ENCODE measurements at regions not wholly inside any gene's neighbourhood (a gene's known extent, or its start where the extent isn't known, plus 50 kb on each side); places are given as distances from the start of the nearest gene placed in this dataset.

DNA sequence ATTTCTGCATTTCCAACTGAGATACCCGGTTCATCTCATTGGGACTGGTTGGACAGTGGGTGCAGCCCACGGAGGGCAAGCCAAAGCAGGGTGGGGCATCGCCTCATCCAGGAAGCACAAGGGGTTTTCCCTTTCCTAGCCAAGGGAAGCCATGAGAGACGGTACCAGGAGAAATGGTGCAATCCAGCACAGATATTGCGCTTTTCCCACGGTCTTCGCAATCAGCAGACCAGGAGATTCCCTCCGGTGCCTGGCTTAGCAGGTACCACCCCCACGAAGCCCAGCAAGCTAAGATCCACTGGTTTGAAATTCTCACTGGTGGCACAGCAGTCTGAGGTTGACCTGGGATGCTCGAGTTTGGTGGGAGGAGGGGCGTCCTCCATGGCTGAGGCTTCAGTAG lies 527.0 kb downstream of the TLE1 start:
- DNase-seq = no peak

- no peak for DNase-seq
These were observed 533.0 kb downstream of the TLE1 start for GRCh38 chr9:81156381-81156780.

DNA sequence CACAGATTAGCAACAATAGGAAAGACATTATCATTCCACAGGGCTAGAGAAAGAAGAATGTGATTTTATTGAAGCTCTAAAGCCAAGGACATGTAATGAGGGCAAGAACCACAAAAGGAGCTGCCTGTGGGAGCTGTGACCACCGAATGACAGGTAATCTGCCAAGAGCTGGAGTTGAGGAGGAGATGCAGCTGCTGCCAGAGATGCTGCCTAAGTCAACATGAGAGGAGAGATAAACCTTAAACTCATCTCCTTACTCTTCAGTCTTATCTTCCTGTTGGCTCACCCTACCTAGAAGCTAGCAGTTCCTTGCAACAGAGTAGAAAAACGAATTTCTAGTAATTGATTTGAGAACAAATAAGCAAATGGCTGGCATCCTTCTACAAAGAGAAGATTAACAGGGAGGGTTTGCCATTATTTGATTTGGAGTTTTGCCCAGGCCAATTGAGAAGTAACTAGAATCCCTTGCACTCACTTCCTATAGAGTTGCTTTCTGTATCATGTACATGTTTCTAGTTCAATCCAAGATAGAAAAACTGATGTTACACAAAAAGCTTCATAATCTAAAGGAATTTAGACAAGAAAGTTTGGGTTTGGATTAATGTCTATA lies 539.2 kb downstream of the TLE1 start:
- no peak for DNase-seq

DNA sequence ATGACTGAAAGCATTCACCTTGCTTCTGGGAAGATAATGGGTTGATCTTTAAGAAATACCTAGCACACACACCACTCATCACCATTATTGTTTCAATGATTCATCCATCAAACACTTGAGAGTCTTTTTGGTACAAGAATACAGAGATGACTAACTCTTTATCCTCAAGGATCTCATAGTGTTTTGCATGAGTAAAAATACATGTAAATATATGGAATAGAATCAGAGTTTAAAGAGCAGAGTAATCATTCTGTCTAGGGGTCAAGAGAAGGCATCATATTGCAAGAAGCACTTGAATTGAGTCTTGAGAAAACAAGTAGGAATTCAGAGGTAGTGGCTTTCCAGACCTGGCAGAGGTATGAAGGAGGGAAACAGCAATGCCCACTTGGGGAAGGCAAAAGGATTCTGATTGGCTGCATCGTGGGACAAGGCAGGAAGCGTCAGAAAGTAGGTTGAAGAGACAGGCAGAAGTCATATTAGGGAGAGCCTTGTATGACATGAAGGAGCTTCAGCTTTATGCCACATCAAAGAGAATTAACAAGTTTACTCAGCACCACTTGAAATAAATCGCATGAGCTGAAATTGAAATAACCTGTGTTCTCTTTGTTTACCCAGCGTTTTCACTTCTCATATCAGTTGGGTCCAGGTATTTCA lies 542.5 kb downstream of the TLE1 start:
- no peak for DNase-seq

DNA sequence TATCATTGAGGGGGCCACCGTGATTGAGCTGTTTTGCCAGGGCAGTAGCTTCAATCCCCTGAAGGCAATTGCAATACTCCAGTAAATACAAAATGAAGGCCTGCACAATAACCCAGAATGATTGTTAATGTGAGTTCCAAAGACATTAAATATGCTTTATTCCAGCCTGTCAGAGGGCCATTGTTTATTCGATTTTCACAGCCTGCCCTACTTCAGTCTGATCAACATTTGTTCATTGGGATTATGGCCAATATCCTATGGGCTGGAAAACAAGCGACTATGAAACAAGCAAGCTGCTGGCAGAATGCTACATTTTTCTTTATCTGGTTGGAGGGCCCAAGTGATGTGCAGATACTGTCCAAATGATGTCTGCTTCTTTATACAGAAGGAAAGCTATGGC lies 543.1 kb downstream of the TLE1 start:
- DNase-seq = no peak

- no peak for DNase-seq
These were observed 543.9 kb downstream of the TLE1 start for GRCh38 chr9:81145331-81145963.

DNA sequence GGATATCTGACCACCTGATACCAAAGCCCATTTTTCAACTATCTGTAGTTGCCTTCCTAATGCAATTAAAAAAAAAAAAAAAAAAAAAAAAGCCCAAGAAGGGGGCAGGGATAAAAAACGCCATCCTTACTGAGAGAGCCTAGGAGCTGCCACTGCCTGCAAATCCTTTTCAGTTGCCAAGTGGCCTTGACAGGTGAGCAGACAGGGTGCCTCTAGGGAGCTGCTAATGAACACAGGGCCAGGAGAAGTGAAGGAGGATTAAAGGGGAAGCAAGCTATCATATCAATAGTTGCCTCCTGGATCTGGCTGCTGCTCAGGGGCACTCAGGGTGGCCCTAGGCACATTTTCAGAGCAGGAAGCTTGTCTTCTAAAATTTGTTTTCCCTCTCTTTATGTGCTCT lies 547.4 kb downstream of the TLE1 start:
- no peak for DNase-seq

DNA sequence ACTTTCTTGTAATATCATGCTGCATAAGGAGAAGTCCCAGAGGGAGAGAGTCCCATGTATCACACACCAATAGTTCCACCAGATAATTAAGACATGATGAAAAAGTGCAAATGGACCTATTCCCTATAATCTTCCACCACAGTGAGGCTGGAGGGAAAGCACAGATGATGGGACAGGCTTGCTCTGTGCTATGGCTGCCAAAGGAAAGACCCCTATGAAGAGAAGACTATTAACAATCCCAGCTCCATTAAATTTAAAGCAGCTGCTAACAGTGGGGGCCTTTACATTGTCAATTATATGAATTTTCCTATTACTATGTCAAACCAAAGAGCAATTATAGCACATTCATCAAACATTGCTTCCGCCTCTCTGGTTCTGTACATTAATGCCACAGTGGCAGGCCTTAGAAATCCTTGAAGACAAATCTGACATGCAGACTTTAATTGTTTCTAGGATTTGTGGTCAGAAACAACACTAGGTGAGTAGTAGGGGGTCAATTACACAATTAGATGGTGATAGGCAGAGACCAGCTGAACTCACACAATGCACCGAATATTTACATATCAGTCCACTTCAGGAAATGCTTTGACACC lies 551.3 kb downstream of the TLE1 start:
- no peak for DNase-seq

DNA sequence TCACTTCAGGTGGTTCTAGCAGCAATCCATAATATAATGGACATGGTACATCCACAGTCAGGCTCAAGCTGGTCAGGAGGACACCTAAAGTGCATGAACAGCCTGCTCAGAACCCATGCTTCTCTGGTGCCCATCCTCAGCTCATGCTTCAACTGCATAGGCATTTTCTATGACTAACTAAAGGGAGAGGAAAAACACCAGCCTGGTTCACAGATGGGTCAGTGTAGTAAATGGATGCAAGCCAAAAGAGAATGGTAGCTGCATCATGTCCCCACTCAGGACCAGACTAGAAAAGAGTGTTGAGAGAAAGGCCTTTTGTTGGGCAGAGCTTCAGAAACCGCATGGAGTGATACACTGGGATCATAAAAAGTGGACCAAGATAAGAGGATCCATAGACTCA lies 556.6 kb downstream of the TLE1 start:
- DNase-seq = no peak

DNA sequence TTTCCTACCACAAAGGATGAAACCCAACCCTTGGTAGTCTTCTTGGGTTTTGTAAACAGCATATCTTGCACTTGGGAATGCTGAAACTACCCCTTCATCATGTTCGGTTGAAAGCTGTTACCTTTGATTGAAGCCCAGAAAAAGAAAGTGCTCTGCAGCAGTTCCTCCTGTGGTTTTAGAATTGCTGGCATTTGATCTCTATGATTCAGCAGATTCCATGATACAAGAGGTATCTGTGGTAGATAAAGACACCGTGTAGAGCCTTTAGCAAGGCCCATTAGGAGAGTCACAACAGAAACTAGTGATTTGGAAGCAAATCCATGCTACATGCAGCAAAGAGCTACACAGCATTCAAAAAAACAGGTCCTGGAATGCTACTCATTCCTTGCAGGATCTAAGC lies 557.0 kb downstream of the TLE1 start:
- DNase-seq = no peak

- DNase-seq = no peak
These were observed 560.6 kb downstream of the TLE1 start for GRCh38 chr9:81128701-81129100.

GRCh38 chr9:81125446-81126092 lies 563.8 kb downstream of the TLE1 start:
- no peak for DNase-seq

DNA sequence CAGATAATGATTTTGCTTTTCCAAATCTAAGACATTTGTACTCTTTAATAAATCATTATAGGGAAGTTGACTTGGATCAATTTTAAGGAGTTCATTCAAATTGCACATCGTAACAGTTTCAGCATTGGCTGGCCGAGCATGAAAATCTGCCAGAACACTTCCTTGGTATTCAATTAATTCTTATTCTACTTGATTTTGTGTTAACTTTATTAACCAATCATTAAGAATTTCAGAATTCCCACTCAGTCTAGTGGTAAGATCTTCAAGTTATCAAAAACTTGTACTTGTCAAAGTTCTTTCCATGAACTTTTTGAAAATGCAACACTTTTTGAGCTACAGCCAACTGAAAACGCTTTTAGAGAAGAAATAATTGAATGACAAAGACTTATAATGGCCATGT lies 565.8 kb downstream of the TLE1 start:
- no peak for DNase-seq

DNA sequence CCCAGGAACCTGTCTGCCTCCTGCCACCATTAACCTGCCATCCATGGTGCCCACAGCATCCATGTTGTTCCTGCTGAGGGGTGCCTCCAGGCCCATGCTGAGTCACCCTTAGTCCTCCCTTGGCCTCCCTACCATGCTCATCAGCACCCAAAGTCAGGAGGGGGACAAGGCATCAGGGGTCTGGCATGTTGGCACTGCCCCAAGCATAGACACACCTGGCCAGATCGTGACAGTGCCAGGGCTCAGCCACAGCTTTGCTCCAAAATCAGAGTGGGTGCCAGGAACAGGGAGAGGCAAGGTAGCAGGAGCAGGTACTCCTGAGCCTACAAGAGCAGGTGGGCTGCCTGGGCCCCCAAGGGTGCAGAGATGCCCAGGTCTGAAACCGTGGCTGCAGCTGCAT lies 566.6 kb downstream of the TLE1 start:
- DNase-seq = no peak

DNA sequence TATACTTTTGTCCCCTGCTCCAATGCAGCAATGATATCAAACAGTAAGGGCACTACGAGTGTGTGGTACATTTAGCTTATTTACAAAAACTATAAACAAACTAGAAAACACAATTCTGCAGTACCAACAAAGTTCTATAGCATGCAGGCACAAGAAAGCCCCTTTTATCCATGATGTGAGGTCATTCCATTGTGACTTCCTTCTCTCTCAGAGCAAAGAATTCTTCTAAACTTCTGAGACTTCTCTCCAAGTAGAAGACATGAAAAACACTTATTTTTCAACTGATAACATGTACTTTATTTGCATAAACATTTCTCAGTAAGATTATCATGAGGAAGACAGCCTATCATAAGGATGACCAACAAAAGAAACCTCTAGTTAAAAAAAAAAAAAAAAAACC lies 569.8 kb downstream of the TLE1 start:
- DNase-seq = no peak

- DNase-seq = no peak
These were observed 570.9 kb downstream of the TLE1 start for GRCh38 chr9:81118416-81118815.

GRCh38 chr9:81116340-81117137 lies 572.8 kb downstream of the TLE1 start:
- DNase-seq = peak; percentile 45

GRCh38 chr9:81113453-81114124 lies 575.8 kb downstream of the TLE1 start:
- DNase-seq = no peak

GRCh38 chr9:81112627-81113452 lies 576.5 kb downstream of the TLE1 start:
- DNase-seq = no peak

GRCh38 chr9:81108821-81109220 lies 580.5 kb downstream of the TLE1 start:
- DNase-seq = no peak

GRCh38 chr9:81108391-81108790 lies 581.0 kb downstream of the TLE1 start:
- no peak for DNase-seq

Data from right forelimb (tissue), 1 donor.